ENCODE measurements at regions not wholly inside any gene's neighbourhood (a gene's known extent, or its start where the extent isn't known, plus 50 kb on each side); places are given as distances from the start of the nearest gene placed in this dataset.

DNA sequence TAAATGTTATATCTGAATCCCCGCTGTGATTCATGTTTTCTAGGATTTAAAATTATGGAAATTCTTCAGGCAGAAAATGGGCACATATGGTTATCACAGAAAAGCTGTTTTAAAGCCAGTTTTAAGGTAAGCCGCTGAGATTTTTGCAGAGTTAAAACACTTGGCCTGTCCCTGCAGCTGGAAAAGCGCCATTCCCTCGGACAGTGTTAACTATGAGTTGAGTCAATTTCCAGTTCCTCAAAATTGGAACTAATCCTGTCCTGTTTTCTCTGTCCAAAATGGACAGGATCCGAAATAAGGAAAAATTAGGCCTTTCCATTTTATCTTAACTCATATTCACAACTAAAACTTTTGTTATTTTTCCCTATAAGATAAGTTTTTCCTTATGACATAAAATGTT, 225.2 kb downstream of the SAMD5 start:
- TF ChIP-seq CTCF (IDR thresholded peaks at IDR 0.05) (no peak), POLR2A (IDR thresholded peaks at IDR 0.05) (no peak)
